ENCODE measurements at regions not wholly inside any gene's neighbourhood (a gene's known extent, or its start where the extent isn't known, plus 50 kb on each side); places are given as distances from the start of the nearest gene placed in this dataset.
"Not testable (repeated sequence)": the region's sequence is repeated elsewhere in the genome, so short reads cannot be mapped to it uniquely, and the experiment has no call there.

GRCh38 chr3:34056951-34057390, 258.5 kb downstream of the PDCD6IP start:
- DNase-seq (ENCODE audit: low read depth) = no peak
- no peak overlapping the region for H3K4me3 ChIP-seq (ENCODE audit: low read length)
- TF ChIP-seq CTCF (conservative IDR thresholded peaks at IDR 0.05; ENCODE audit: low read depth, low read length) = no peak

GRCh38 chr3:34060995-34061394, 262.6 kb downstream of the PDCD6IP start:
- DNase-seq (ENCODE audit: low read depth); H3K4me3 ChIP-seq (ENCODE audit: low read length): not testable (repeated sequence)

GRCh38 chr3:34065901-34066300, 267.5 kb downstream of the PDCD6IP start:
- no peak for DNase-seq (ENCODE audit: low read depth)
- no peak for TF ChIP-seq CTCF (conservative IDR thresholded peaks at IDR 0.05; ENCODE audit: low read depth, low read length)
- no peak overlapping the region for H3K4me3 ChIP-seq (ENCODE audit: low read length)

GRCh38 chr3:34066328-34066727, 267.9 kb downstream of the PDCD6IP start:
- H3K4me3 ChIP-seq (ENCODE audit: low read length) = no peak overlapping the region
- TF ChIP-seq CTCF (conservative IDR thresholded peaks at IDR 0.05; ENCODE audit: low read depth, low read length) = no peak
- DNase-seq (ENCODE audit: low read depth) = no peak

GRCh38 chr3:34066999-34067398, 268.6 kb downstream of the PDCD6IP start:
- no peak overlapping the region for H3K4me3 ChIP-seq (ENCODE audit: low read length)
- DNase-seq (ENCODE audit: low read depth) = no peak
- no peak for TF ChIP-seq CTCF (conservative IDR thresholded peaks at IDR 0.05; ENCODE audit: low read depth, low read length)

GRCh38 chr3:34067536-34068051, 269.2 kb downstream of the PDCD6IP start:
- DNase-seq (ENCODE audit: low read depth) = no peak
- no peak overlapping the region for H3K4me3 ChIP-seq (ENCODE audit: low read length)
- TF ChIP-seq CTCF (conservative IDR thresholded peaks at IDR 0.05; ENCODE audit: low read depth, low read length) = no peak

GRCh38 chr3:34068505-34068904, 270.1 kb downstream of the PDCD6IP start:
- DNase-seq (ENCODE audit: low read depth) = no peak
- no peak overlapping the region for H3K4me3 ChIP-seq (ENCODE audit: low read length)
- TF ChIP-seq CTCF (conservative IDR thresholded peaks at IDR 0.05; ENCODE audit: low read depth, low read length) = no peak

All from retinal pigment epithelial cell (primary cell).